AG04450 (cell line): ENCODE measurements at regions not wholly inside any gene's neighbourhood (a gene's known extent, or its start where the extent isn't known, plus 50 kb on each side); places are given as distances from the start of the nearest gene placed in this dataset.

ENCODE experiments used
- CTCF ChIA-PET: fragments of 300-600, 350-600 bp; formaldehyde crosslinking; extraction: SDS; loops from one replicate; lab custom pipeline; 2022; ENCODE audit warnings: antibody characterized with exemption, inconsistent platforms; lab: Charles Lee
- POLR2A ChIA-PET: fragments of 350-600 bp; formaldehyde crosslinking; extraction: SDS; loops from one replicate; lab custom pipeline; 2021; ENCODE audit warnings: antibody characterized with exemption, inconsistent platforms; lab: Yijun Ruan, JAX
- DNase-seq: peaks from one replicate; pipeline ENCODE4 v3.0.0-alpha.2; 2011; ENCODE audit warnings: low read depth, low spot score
- H3K27ac ChIP-seq: one replicate; pipeline ENCODE4 v1.5.1; 2012; ENCODE audit warnings: low read depth, low read length, control low read depth
- H3K27me3 ChIP-seq: one replicate; pipeline ENCODE4 v1.6.0; 2012; ENCODE audit warnings: low read length; ENCODE audit not compliant: control insufficient read depth, insufficient read depth
- H3K4me3 ChIP-seq: 2 replicates; pipeline ENCODE4 v1.5.1; 2011; ENCODE audit warnings: mild to moderate bottlenecking, low read depth, low read length, control low read depth
- H3K9me3 ChIP-seq: 2 replicates; pipeline ENCODE4 v1.5.1; 2012; ENCODE audit warnings: low read length; ENCODE audit not compliant: control insufficient read depth, insufficient read depth
- TF ChIP-seq, protein P1 (sequence below): IDR thresholded peaks from 2 replicates; pipeline ENCODE4 v1.5.1; 2011; ENCODE audit warnings: low read depth, low read length, control low read depth, inconsistent platforms

DNA sequence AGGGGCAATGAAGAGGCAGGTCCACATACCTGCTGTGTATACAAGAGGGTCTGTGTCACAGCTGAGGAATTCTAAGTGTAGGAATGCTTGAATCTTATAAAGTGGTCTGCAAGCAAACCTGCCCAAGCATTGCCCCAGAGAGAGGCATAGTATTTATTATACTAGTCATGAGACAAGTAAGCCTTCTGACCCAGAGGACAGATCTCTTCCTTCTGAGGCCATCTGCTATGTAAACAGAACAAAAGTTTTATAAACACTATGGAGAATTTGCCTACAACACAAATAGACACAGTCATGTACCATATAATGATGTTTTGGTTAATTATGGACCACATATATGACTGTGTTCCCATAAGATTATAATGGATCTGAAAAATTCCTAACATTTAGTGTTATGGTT, 388.2 kb downstream of the NEBL start:
- H3K27ac ChIP-seq: no peak overlapping the region

DNA sequence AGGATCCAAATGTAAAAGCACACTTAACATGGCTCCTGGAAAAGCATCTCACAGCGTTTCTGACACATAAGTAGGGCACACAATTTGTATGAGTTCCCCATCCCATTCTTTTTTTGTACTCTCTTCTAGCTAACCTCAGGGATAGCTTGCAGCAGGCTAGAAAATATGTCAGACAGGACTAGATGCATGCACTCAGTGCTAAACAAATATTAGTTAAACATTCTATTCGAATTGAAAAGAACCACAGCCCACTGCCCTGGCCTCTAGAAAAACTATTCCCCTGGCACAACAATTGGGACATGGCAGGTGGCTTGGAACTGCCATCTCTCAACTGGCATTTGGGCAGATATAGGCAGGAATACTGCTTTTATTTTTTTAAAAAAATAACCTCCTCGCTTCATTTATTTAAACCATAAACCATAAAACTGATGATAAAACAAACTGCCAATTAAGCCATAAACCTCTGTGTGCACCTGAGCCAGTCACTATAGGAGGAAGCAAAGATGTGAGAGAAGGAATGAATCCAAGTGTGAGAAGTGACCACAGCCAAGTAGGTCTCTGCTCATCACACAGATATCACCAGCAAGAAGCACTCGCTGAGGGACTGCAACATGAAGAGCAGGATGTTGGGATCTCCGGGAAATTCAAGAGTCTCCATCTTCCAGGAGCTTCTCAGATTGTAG, 394.1 kb downstream of the NEBL start:
- CTCF ChIA-PET: no interaction called here

More for the DNA sequence above, 388.2 kb downstream of the NEBL start:
- DNase-seq: no peak
- TF ChIP-seq, protein P1, sequence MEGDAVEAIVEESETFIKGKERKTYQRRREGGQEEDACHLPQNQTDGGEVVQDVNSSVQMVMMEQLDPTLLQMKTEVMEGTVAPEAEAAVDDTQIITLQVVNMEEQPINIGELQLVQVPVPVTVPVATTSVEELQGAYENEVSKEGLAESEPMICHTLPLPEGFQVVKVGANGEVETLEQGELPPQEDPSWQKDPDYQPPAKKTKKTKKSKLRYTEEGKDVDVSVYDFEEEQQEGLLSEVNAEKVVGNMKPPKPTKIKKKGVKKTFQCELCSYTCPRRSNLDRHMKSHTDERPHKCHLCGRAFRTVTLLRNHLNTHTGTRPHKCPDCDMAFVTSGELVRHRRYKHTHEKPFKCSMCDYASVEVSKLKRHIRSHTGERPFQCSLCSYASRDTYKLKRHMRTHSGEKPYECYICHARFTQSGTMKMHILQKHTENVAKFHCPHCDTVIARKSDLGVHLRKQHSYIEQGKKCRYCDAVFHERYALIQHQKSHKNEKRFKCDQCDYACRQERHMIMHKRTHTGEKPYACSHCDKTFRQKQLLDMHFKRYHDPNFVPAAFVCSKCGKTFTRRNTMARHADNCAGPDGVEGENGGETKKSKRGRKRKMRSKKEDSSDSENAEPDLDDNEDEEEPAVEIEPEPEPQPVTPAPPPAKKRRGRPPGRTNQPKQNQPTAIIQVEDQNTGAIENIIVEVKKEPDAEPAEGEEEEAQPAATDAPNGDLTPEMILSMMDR: no peak
- ChIA-PET POLR2A (no interaction called here), CTCF (no interaction called here)
- Histone ChIP-seq H3K9me3 (no peaks in the 10 kb centered on the region; the same call in 1 of the 2 replicates), H3K27me3 (no peaks in the 10 kb centered on the region), H3K4me3 (no peak overlapping the region)

DNA sequence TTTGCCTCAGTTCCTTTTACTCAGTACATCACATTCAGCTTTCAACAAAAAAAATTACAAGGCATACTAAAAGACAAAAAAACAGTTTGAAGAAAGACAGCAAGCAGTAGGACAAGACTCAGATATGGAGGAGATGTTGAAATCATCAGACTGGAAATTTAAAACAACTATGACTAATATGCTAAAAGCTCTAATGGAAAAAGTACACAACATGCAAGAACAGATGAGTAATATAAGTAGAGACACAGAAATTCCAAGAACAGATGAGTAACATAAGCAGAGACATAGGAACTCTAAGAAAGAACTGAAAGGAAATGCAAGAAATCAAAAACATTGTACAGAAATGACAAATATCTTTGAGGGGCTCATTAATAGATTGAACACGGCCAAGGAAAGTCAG, 402.6 kb downstream of the NEBL start:
- H3K9me3 ChIP-seq: peaks cover 3% of the 10 kb centered on the region; the same call in 1 of the 2 replicates
- ChIA-PET CTCF (no interaction called here), POLR2A (no interaction called here)
- TF ChIP-seq, protein P1: no peak
- no peak for DNase-seq
- no peak overlapping the region for H3K27ac ChIP-seq
- no peaks in the 10 kb centered on the region for H3K27me3 ChIP-seq
- no peak overlapping the region for H3K4me3 ChIP-seq

More for the DNA sequence above, 394.1 kb downstream of the NEBL start:
- H3K9me3 ChIP-seq: peaks cover 3% of the 10 kb centered on the region; the same call in 1 of the 2 replicates
- DNase-seq: no peak
- no peak overlapping the region for H3K27ac ChIP-seq
- H3K4me3 ChIP-seq: no peak overlapping the region
- no peaks in the 10 kb centered on the region for H3K27me3 ChIP-seq
- POLR2A ChIA-PET: no interaction called here
- TF ChIP-seq, protein P1: no peak

DNA sequence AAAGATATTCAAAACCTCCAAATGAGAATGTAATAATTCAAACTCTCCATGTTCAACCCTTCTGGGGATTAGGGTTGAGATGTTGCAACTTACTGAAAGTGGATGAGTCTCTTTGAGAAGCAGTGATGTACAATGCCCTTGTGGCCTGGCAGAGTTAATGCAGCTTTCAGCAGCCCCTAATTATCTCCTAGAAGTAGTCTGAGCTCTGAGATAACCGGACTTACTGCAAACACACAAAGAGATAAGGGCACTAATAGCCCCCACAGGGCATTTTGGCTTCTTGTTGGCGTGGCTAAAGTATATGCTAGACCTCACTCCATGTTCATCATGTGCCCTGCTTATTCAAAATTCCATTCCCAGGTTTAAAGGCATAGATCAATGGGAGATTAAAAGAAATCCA, 404.7 kb downstream of the NEBL start:
- no peak for DNase-seq
- H3K4me3 ChIP-seq: no peak overlapping the region
- H3K9me3 ChIP-seq: peaks cover 3% of the 10 kb centered on the region; the same call in 1 of the 2 replicates
- no peaks in the 10 kb centered on the region for H3K27me3 ChIP-seq
- H3K27ac ChIP-seq: no peak overlapping the region
- POLR2A ChIA-PET: no interaction called here
- CTCF ChIA-PET: no interaction called here
- TF ChIP-seq, protein P1: no peak

GRCh38 chr10:20489961-20490360, 407.1 kb downstream of the NEBL start:
- ChIA-PET POLR2A (no interaction called here), CTCF (no interaction called here)
- TF ChIP-seq, protein P1: no peak
- Histone ChIP-seq H3K27me3 (no peaks in the 10 kb centered on the region), H3K4me3 (no peak overlapping the region), H3K9me3 (peaks cover 8% of the 10 kb centered on the region), H3K27ac (no peak overlapping the region)
- DNase-seq: no peak
